Common myeloid progenitor, CD34-positive (primary cell): ENCODE measurements at regions not wholly inside any gene's neighbourhood (a gene's known extent, or its start where the extent isn't known, plus 50 kb on each side); places are given as distances from the start of the nearest gene placed in this dataset.

Source experiments
- CTCF ChIA-PET: fragments of 350-600 bp; sonication (Branson Sonifier 250); formaldehyde crosslinking; loops from one replicate; lab custom pipeline; 2021; ENCODE audit warnings: antibody characterized with exemption; lab: Charles Lee
- POLR2A ChIA-PET: fragments of 350-600 bp; sonication (Branson Sonifier 250); formaldehyde crosslinking; loops from one replicate; lab custom pipeline; 2021; ENCODE audit warnings: antibody characterized with exemption; lab: Charles Lee
- DNase-seq, 3 donors: peaks; one replicate each; pipeline versions ENCODE4 v3.0.0 to v3.0.0-alpha.2; 2013
- H3K27ac ChIP-seq, 2 experiments: 1 replicate in 1 of 2; 2 replicates in 1 of 2; pipeline ENCODE4 v1.7.0; 2013; ENCODE audit warnings: inconsistent platforms in 2 of 2, low read length in 2 of 2, mild to moderate bottlenecking in 2 of 2, low read depth in 1 of 2, moderate library complexity in 1 of 2; ENCODE audit not compliant: severe bottlenecking in 2 of 2, insufficient read depth in 1 of 2, poor library complexity in 1 of 2
- H3K27me3 ChIP-seq, 5 experiments: replicated peaks in 2 of 5; 1 replicate in 3 of 5; 2 replicates in 2 of 5; pipeline versions ENCODE4 v1.6.1 to v1.7.0; 2013; ENCODE audit warnings: low read length in 4 of 5, mild to moderate bottlenecking in 2 of 5, moderate library complexity in 2 of 5, inconsistent platforms in 1 of 5; ENCODE audit not compliant: insufficient read depth in 5 of 5, control insufficient read depth in 4 of 5
- H3K36me3 ChIP-seq, 4 experiments: 1 replicate in 2 of 4; 2 replicates in 2 of 4; pipeline versions ENCODE4 v1.6.1 to v1.7.0; 2013; ENCODE audit warnings: low read length in 3 of 4, control low read depth in 1 of 4, mild to moderate bottlenecking in 1 of 4; ENCODE audit not compliant: control insufficient read depth in 4 of 4, insufficient read depth in 4 of 4
- H3K4me1 ChIP-seq, 4 experiments: 1 replicate in 3 of 4; 2 replicates in 1 of 4; pipeline versions ENCODE4 v1.6.1 to v1.7.1; 2013; ENCODE audit warnings: low read length in 3 of 4, mild to moderate bottlenecking in 3 of 4, control low read depth in 1 of 4, inconsistent platforms in 1 of 4, moderate library complexity in 1 of 4; ENCODE audit not compliant: control insufficient read depth in 4 of 4, insufficient read depth in 4 of 4; ENCODE audit errors: control extremely low read depth in 1 of 4
- H3K4me3 ChIP-seq, 7 experiments: 1 replicate in 4 of 7; 2 replicates in 3 of 7; pipeline versions ENCODE4 v1.5.1 to v1.7.0; 2013; ENCODE audit warnings: mild to moderate bottlenecking in 7 of 7, low read length in 6 of 7, moderate library complexity in 6 of 7, inconsistent platforms in 2 of 7, low read depth in 2 of 7, control low read depth in 1 of 7; ENCODE audit not compliant: insufficient read depth in 4 of 7, control insufficient read depth in 1 of 7; ENCODE audit errors: extremely low read depth in 1 of 7
- H3K9me3 ChIP-seq, 5 experiments: 1 replicate in 4 of 5; 2 replicates in 1 of 5; pipeline versions ENCODE4 v1.6.1 to v1.7.1; 2013; ENCODE audit warnings: low read length in 4 of 5, mild to moderate bottlenecking in 2 of 5, inconsistent platforms in 1 of 5, low read depth in 1 of 5, moderate library complexity in 1 of 5; ENCODE audit not compliant: control insufficient read depth in 4 of 5, insufficient read depth in 2 of 5; ENCODE audit errors: control extremely low read depth in 1 of 5
- WGBS: methylation state at CpG from one replicate; pipeline ENCODE4 v1.1.5; 2013; ENCODE audit not compliant: insufficient coverage; 5-methylcytosine and 5-hydroxymethylcytosine counted together

DNA sequence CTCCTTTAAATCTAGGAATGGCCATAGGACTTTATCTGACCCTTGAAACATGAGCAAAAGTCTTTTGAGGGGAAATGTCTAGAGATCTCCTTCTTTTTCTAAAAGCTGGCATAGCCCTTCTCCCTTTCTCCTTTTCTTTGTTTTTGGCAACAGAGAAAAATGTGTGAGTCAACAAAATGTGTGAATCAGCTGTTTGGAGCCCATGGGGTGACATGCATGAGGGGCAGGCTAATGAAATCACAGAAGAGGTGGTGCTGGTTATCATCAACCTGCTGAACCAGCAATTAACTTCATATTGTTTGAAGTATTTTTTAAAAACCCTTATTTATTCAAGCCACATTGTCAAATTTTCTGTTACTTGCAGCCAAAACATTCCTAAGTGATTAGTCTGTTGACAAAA lies 132.3 kb downstream of the CCDC59 start:
- POLR2A ChIA-PET, result no interaction called here
- DNase-seq, result no peak
- H3K9me3 ChIP-seq, result no peaks in the 10 kb centered on the region
- no peaks in the 10 kb centered on the region for H3K36me3 ChIP-seq
- H3K4me1 ChIP-seq, result no peaks in the 10 kb centered on the region
- H3K27ac ChIP-seq, result no peak overlapping the region
- H3K4me3 ChIP-seq, result no peak overlapping the region
- no peaks in the 10 kb centered on the region for H3K27me3 ChIP-seq
- CTCF ChIA-PET, result no interaction called here

GRCh38 chr12:82223426-82223825 lies 134.8 kb downstream of the CCDC59 start:
- 100% methylated on average over 1 of the region's 4 CpGs for WGBS

DNA sequence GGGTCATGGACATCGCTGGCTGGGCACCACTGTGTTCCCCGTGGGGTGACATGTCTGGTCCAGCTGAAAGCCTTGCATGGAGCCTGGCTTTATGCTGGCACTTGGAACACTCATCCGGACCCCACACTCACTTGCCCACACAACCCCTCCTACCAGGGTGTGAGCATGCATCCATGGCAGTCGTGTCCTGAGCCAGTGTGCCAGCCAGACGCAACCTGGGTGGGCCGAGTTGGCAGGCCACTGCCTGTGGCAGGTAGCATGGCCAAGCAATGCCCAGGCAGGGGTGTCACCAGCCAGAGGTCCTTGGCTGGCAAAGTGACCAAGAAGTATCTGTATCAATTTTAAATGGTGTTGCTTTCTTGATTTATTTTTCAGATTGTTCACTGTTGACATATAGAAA lies 141.7 kb downstream of the CCDC59 start:
- ChIA-PET POLR2A (no interaction called here), CTCF (no interaction called here)
- H3K4me1 ChIP-seq, result no peaks in the 10 kb centered on the region
- H3K27ac ChIP-seq, result no peak overlapping the region
- no peaks in the 10 kb centered on the region for H3K36me3 ChIP-seq
- H3K4me3 ChIP-seq, result no peak overlapping the region
- DNase-seq, result no peak
- no peaks in the 10 kb centered on the region for H3K9me3 ChIP-seq
- 84% methylated on average over 4 of the region's 6 CpGs for WGBS
- no peaks in the 10 kb centered on the region for H3K27me3 ChIP-seq

More at GRCh38 chr12:82223426-82223825, 134.8 kb downstream of the CCDC59 start:
- no peaks in the 10 kb centered on the region for H3K27me3 ChIP-seq
- CTCF ChIA-PET, result no interaction called here
- POLR2A ChIA-PET, result no interaction called here
- H3K4me1 ChIP-seq, result no peaks in the 10 kb centered on the region
- H3K4me3 ChIP-seq, result no peak overlapping the region
- no peaks in the 10 kb centered on the region for H3K36me3 ChIP-seq
- no peak overlapping the region for H3K27ac ChIP-seq
- DNase-seq, result no peak
- no peaks in the 10 kb centered on the region for H3K9me3 ChIP-seq

- POLR2A ChIA-PET, result no interaction called here
- Histone ChIP-seq H3K36me3 (no peaks in the 10 kb centered on the region), H3K9me3 (peaks cover 0 to 10% (median 0%) of the 10 kb centered on the region in 5 experiments), H3K27ac (no peak overlapping the region), H3K4me3 (no peak overlapping the region), H3K4me1 (no peaks in the 10 kb centered on the region), H3K27me3 (no peaks in the 10 kb centered on the region)
- WGBS, result no CpG with 5 or more reads among the region's 2 CpGs
- CTCF ChIA-PET, result no interaction called here
- no peak for DNase-seq
Measured at GRCh38 chr12:82213761-82214160, 144.4 kb downstream of the CCDC59 start.

GRCh38 chr12:82210882-82211281 lies 147.3 kb downstream of the CCDC59 start:
- WGBS, result 89% methylated on average over 1 of the region's 1 CpG
- Histone ChIP-seq H3K9me3 (peaks cover 0 to 14% (median 0%) of the 10 kb centered on the region in 5 experiments), H3K4me3 (no peak overlapping the region), H3K27me3 (no peaks in the 10 kb centered on the region), H3K27ac (no peak overlapping the region), H3K36me3 (no peaks in the 10 kb centered on the region), H3K4me1 (no peaks in the 10 kb centered on the region)
- DNase-seq, result no peak
- CTCF ChIA-PET, result no interaction called here
- POLR2A ChIA-PET, result no interaction called here

- H3K27ac ChIP-seq, result no peak overlapping the region
- POLR2A ChIA-PET, result no interaction called here
- H3K27me3 ChIP-seq, result no peaks in the 10 kb centered on the region
- H3K36me3 ChIP-seq, result no peaks in the 10 kb centered on the region
- DNase-seq, result no peak
- WGBS, result 99% methylated on average over 7 of the region's 9 CpGs
- no peaks in the 10 kb centered on the region for H3K4me1 ChIP-seq
- no peak overlapping the region for H3K4me3 ChIP-seq
- CTCF ChIA-PET, result no interaction called here
- H3K9me3 ChIP-seq, result peaks cover 0 to 14% (median 0%) of the 10 kb centered on the region in 5 experiments
Measured at GRCh38 chr12:82209533-82209932, 148.7 kb downstream of the CCDC59 start.

GRCh38 chr12:82207556-82207955 lies 150.6 kb downstream of the CCDC59 start:
- Histone ChIP-seq H3K4me3 (no peak overlapping the region), H3K27me3 (no peaks in the 10 kb centered on the region), H3K27ac (no peak overlapping the region), H3K36me3 (no peaks in the 10 kb centered on the region), H3K4me1 (no peaks in the 10 kb centered on the region), H3K9me3 (peaks cover 0 to 14% (median 0%) of the 10 kb centered on the region in 5 experiments)
- ChIA-PET POLR2A (no interaction called here), CTCF (interaction anchor here (1.7 kb wide), 1 partner anchor 29 kb away, joined by 4 read pairs; no protein-coding TSS in a partner anchor)
- no peak for DNase-seq
